ENCODE measurements at regions not wholly inside any gene's neighbourhood (a gene's known extent, or its start where the extent isn't known, plus 50 kb on each side); places are given as distances from the start of the nearest gene placed in this dataset.

DNA sequence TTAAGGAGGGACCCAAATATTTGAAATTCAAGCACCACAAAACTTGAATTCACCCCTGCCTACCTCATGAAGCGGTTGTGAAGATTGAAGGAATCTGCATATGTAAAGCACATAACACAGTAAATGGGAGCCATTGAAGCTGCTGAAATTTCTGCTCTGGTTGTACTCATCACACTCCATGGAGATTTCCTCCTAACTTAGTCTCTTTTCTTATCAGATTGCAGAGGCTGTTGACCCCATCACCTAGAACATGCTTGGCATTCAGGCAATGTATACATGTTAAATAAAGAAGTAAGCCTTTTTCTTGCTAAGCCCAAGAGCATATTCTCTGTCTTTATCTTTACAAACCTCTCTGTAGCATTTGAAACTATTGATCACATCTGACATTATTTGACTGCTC lies 104.9 kb upstream of the TNIP3 start:
- no peak for TF ChIP-seq POLR2AphosphoS5 (IDR thresholded peaks at IDR 0.05; ENCODE audit: insufficient read depth, low read depth, low read length)
- TF ChIP-seq MYC (IDR thresholded peaks at IDR 0.05; ENCODE audit: low read depth, low read length): no peak
- TF ChIP-seq, protein P1, sequence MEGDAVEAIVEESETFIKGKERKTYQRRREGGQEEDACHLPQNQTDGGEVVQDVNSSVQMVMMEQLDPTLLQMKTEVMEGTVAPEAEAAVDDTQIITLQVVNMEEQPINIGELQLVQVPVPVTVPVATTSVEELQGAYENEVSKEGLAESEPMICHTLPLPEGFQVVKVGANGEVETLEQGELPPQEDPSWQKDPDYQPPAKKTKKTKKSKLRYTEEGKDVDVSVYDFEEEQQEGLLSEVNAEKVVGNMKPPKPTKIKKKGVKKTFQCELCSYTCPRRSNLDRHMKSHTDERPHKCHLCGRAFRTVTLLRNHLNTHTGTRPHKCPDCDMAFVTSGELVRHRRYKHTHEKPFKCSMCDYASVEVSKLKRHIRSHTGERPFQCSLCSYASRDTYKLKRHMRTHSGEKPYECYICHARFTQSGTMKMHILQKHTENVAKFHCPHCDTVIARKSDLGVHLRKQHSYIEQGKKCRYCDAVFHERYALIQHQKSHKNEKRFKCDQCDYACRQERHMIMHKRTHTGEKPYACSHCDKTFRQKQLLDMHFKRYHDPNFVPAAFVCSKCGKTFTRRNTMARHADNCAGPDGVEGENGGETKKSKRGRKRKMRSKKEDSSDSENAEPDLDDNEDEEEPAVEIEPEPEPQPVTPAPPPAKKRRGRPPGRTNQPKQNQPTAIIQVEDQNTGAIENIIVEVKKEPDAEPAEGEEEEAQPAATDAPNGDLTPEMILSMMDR (IDR thresholded peaks at IDR 0.05; ENCODE audit: extremely low read depth in 1 of 2, insufficient read depth in 1 of 2, low read depth in 1 of 2, low read length in 2 of 2): no peak

Measured in endothelial cell of umbilical vein (primary cell).